Tibial nerve (tissue), 4 donors: ENCODE measurements at regions not wholly inside any gene's neighbourhood (a gene's known extent, or its start where the extent isn't known, plus 50 kb on each side); places are given as distances from the start of the nearest gene placed in this dataset.

ENCODE experiments used
- DNase-seq, 2 donors: peaks; one replicate each; pipeline ENCODE4 v3.0.0-alpha.2; 2019; ENCODE audit warnings: low spot score in 2 of 2
- H3K27ac ChIP-seq, 4 donors: fragments of 200-600 bp; sonication (generic) in 3 of 4; one replicate each; pipeline ENCODE4 v1.5.1; 2017 to 2019; ENCODE audit warnings: mild to moderate bottlenecking in 1 of 4
- H3K27me3 ChIP-seq, 2 donors: fragments of 200-600 bp; sonication (generic) in 1 of 2; one replicate each; pipeline versions ENCODE4 v1.5.1 to v1.6.0; 2017 to 2019
- H3K36me3 ChIP-seq, 3 donors: fragments of 200-600 bp; sonication (generic); one replicate each; pipeline ENCODE4 v1.5.1; 2018 to 2019
- H3K4me1 ChIP-seq, 4 donors: fragments of 200-600 bp; sonication (generic) in 3 of 4; one replicate each; pipeline ENCODE4 v1.5.1; 2017 to 2019
- H3K4me3 ChIP-seq, 4 donors: fragments of 200-600 bp; sonication (generic) in 3 of 4; one replicate each; pipeline ENCODE4 v1.5.1; 2017 to 2019; ENCODE audit warnings: mild to moderate bottlenecking in 1 of 4, moderate library complexity in 1 of 4
- H3K9me3 ChIP-seq, 4 donors: fragments of 200-600 bp; sonication (generic) in 3 of 4; one replicate each; pipeline ENCODE4 v1.5.1; 2017 to 2019
- CTCF ChIP-seq, 5 experiments: fragments of 200-600 bp in 3 of 5; fragments of 450-650 bp in 2 of 5; sonication (generic) in 3 of 5; IDR thresholded peaks; one replicate each; pipeline ENCODE4 v1.5.1; 2016 to 2019; ENCODE audit warnings: antibody characterized with exemption in 5 of 5, mild to moderate bottlenecking in 3 of 5, moderate library complexity in 2 of 5
- EP300 ChIP-seq, 2 donors: sonication (generic); formaldehyde crosslinking; IDR thresholded peaks; one replicate each; pipeline ENCODE4 v1.6.1; 2017; ENCODE audit warnings: antibody characterized with exemption in 2 of 2, mild to moderate bottlenecking in 1 of 2
- POLR2A ChIP-seq, 2 donors: fragments of 450-650 bp; IDR thresholded peaks; one replicate each; pipeline ENCODE4 v1.6.1; 2017; ENCODE audit warnings: antibody characterized with exemption in 2 of 2, mild to moderate bottlenecking in 2 of 2, moderate library complexity in 2 of 2
- WGBS, 2 donors: methylation state at CpG; one replicate each; pipeline ENCODE4 v1.1.5; 2018; 5-methylcytosine and 5-hydroxymethylcytosine counted together

GRCh38 chr10:128220021-128220420 is 93.8 kb upstream of the MKI67 start:
- H3K36me3 ChIP-seq, result no peaks in the 10 kb centered on the region
- 90 to 93% methylated on average over 5 of the region's 5 CpGs for WGBS, 2 donors
- no peak for TF ChIP-seq CTCF (IDR thresholded peaks at IDR 0.05)
- no peak for TF ChIP-seq POLR2A (IDR thresholded peaks at IDR 0.05)
- no peak for TF ChIP-seq EP300 (IDR thresholded peaks at IDR 0.05)
- no peaks in the 10 kb centered on the region for H3K9me3 ChIP-seq
- no peak overlapping the region for H3K4me3 ChIP-seq
- H3K27me3 ChIP-seq, result no peaks in the 10 kb centered on the region
- H3K4me1 ChIP-seq, result no peaks in the 10 kb centered on the region
- no peak for DNase-seq
- no peak overlapping the region for H3K27ac ChIP-seq

- no peak for DNase-seq
- no peaks in the 10 kb centered on the region for H3K36me3 ChIP-seq
- H3K27me3 ChIP-seq, result no peaks in the 10 kb centered on the region
- peaks cover 0 to 4% (median 0%) of the 10 kb centered on the region in 4 donors for H3K9me3 ChIP-seq
- H3K4me1 ChIP-seq, result no peaks in the 10 kb centered on the region
- no peak overlapping the region for H3K4me3 ChIP-seq
- WGBS, 2 donors, result 59 to 64% methylated on average over 11 of the region's 11 CpGs
- no peak overlapping the region for H3K27ac ChIP-seq
- no peak for TF ChIP-seq CTCF (IDR thresholded peaks at IDR 0.05)
- no peak for TF ChIP-seq POLR2A (IDR thresholded peaks at IDR 0.05)
- no peak for TF ChIP-seq EP300 (IDR thresholded peaks at IDR 0.05)
Measured at GRCh38 chr10:128221117-128221516, 94.9 kb upstream of the MKI67 start.

- no peak for DNase-seq
- H3K4me3 ChIP-seq, result no peak overlapping the region
- no peak overlapping the region for H3K27ac ChIP-seq
- TF ChIP-seq EP300 (IDR thresholded peaks at IDR 0.05) (no peak), POLR2A (IDR thresholded peaks at IDR 0.05) (no peak), CTCF (IDR thresholded peaks at IDR 0.05) (no peak)
- no peaks in the 10 kb centered on the region for H3K27me3 ChIP-seq
- WGBS, 2 donors, result 65 to 66% methylated on average over 8 to 9 of the region's 9 CpGs
- H3K36me3 ChIP-seq, result no peaks in the 10 kb centered on the region
- no peaks in the 10 kb centered on the region for H3K4me1 ChIP-seq
- peaks cover 0 to 4% (median 0%) of the 10 kb centered on the region in 4 donors for H3K9me3 ChIP-seq
Measured at GRCh38 chr10:128221807-128222206, 95.6 kb upstream of the MKI67 start.

GRCh38 chr10:128222332-128222849 is 96.2 kb upstream of the MKI67 start:
- no peaks in the 10 kb centered on the region for H3K4me1 ChIP-seq
- no peak overlapping the region for H3K4me3 ChIP-seq
- peaks cover 0 to 4% (median 0%) of the 10 kb centered on the region in 4 donors for H3K9me3 ChIP-seq
- H3K27ac ChIP-seq, result no peak overlapping the region
- H3K36me3 ChIP-seq, result no peaks in the 10 kb centered on the region
- TF ChIP-seq POLR2A (IDR thresholded peaks at IDR 0.05), result no peak
- TF ChIP-seq EP300 (IDR thresholded peaks at IDR 0.05), result no peak
- no peak for TF ChIP-seq CTCF (IDR thresholded peaks at IDR 0.05)
- no peak for DNase-seq
- H3K27me3 ChIP-seq, result no peaks in the 10 kb centered on the region
- 79 to 80% methylated on average over 11 of the region's 11 CpGs for WGBS, 2 donors

- H3K27ac ChIP-seq, result no peak overlapping the region
- no peak for DNase-seq
- H3K36me3 ChIP-seq, result no peaks in the 10 kb centered on the region
- H3K4me1 ChIP-seq, result no peaks in the 10 kb centered on the region
- peaks cover 0 to 13% (median 0%) of the 10 kb centered on the region in 4 donors for H3K9me3 ChIP-seq
- TF ChIP-seq POLR2A (IDR thresholded peaks at IDR 0.05) (no peak), CTCF (IDR thresholded peaks at IDR 0.05) (no peak), EP300 (IDR thresholded peaks at IDR 0.05) (no peak)
- no peaks in the 10 kb centered on the region for H3K27me3 ChIP-seq
- no peak overlapping the region for H3K4me3 ChIP-seq
Measured at GRCh38 chr10:128230401-128230800, 104.2 kb upstream of the MKI67 start.
